LNCaP clone FGC (cell line): ENCODE measurements at regions not wholly inside any gene's neighbourhood (a gene's known extent, or its start where the extent isn't known, plus 50 kb on each side); places are given as distances from the start of the nearest gene placed in this dataset.
"Not testable (repeated sequence)": the region's sequence is repeated elsewhere in the genome, so short reads cannot be mapped to it uniquely, and the experiment has no call there.

Experiments used
- DNase-seq: peaks from one replicate; pipeline ENCODE4 v3.0.0-alpha.2; 2011; ENCODE audit warnings: low read depth
- H3K4me3 ChIP-seq: 2 replicates; pipeline ENCODE4 v1.5.1; 2011; ENCODE audit warnings: mild to moderate bottlenecking, low read depth, low read length, control low read depth
- CTCF ChIP-seq: IDR thresholded peaks from 2 replicates; pipeline ENCODE4 v1.5.1; 2012; ENCODE audit warnings: mild to moderate bottlenecking; ENCODE audit not compliant: control insufficient read depth, insufficient read depth; ENCODE audit errors: extremely low read depth

- H3K4me3 ChIP-seq, DNase-seq: not testable (repeated sequence)
Measured at GRCh38 chr20:30675988-30676564, 581.4 kb upstream of the DEFB115 start.

- not testable (repeated sequence) for DNase-seq, H3K4me3 ChIP-seq
Measured at GRCh38 chr20:30682236-30682635, 575.2 kb upstream of the DEFB115 start.

- not testable (repeated sequence) for DNase-seq, H3K4me3 ChIP-seq
Measured at GRCh38 chr20:30712861-30713260, 544.6 kb upstream of the DEFB115 start.

GRCh38 chr20:30719415-30720199, 537.9 kb upstream of the DEFB115 start:
- DNase-seq = not testable (repeated sequence)

GRCh38 chr20:30723511-30723910, 534.0 kb upstream of the DEFB115 start:
- H3K4me3 ChIP-seq = peak overlapping the region; percentile 53
- not testable (repeated sequence) for DNase-seq

More at GRCh38 chr20:30719415-30720199, 537.9 kb upstream of the DEFB115 start:
- not testable (repeated sequence) for H3K4me3 ChIP-seq

GRCh38 chr20:30723934-30724687, 533.4 kb upstream of the DEFB115 start:
- peak overlapping the region; percentile 53 for H3K4me3 ChIP-seq
- DNase-seq = peak; percentile 50
- TF ChIP-seq CTCF = peak; percentile 39

GRCh38 chr20:30724688-30725074, 532.8 kb upstream of the DEFB115 start:
- not testable (repeated sequence) for DNase-seq
- peak overlapping the region; percentile 53 for H3K4me3 ChIP-seq

GRCh38 chr20:30725188-30725587, 532.3 kb upstream of the DEFB115 start:
- not testable (repeated sequence) for DNase-seq, H3K4me3 ChIP-seq

GRCh38 chr20:30728271-30728885, 529.1 kb upstream of the DEFB115 start:
- not testable (repeated sequence) for DNase-seq, H3K4me3 ChIP-seq
